ENCODE measurements at regions not wholly inside any gene's neighbourhood (a gene's known extent, or its start where the extent isn't known, plus 50 kb on each side); places are given as distances from the start of the nearest gene placed in this dataset.

DNA sequence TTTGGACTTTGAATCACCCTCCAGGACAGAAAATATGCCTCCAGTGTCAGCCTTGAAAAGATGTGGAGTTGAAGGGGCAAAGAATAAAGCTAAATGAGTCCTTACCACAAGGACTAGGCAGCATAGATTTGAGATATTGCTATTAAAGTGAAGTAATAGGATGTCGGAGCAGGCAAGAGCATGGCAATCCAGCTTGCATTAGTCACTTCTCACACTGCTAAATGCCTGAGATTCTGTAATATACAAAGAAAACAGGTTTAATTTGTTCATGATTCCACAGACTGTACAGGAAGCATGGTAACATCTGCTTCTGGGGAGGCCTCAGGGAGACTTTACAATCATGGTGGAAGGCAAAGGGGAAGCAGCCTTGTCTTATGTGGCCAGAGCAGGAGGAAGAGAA lies 109.8 kb upstream of the PCDH7 start:
- ChIA-PET CTCF (interaction anchor here (0.7 to 1.3 kb wide), 3 partner anchors 11 to 1361 kb away, joined by 3 to 4 read pairs (median 4); no protein-coding TSS in a partner anchor), POLR2A (no interaction called here)
- intact Hi-C loops (cut with micrococcal nuclease) (no loop called here), dilution Hi-C loops (cut with MboI; ENCODE audit: extremely low pct_ligation_motif_present, low sequenced_read_pairs) (no loop called here)
- H3K79me2 ChIP-seq (ENCODE audit: control insufficient read depth, insufficient read depth, low read length) = no peaks in the 10 kb centered on the region
- no peaks in the 10 kb centered on the region for H3K36me3 ChIP-seq (ENCODE audit: control insufficient read depth in 2 of 2, extremely low read depth in 1 of 2, insufficient read depth in 2 of 2, low read length in 2 of 2)
- no peak overlapping the region for H3K27ac ChIP-seq (ENCODE audit: insufficient read depth, low read depth, low read length)
- no TSS peak for BruUV-seq (replicated peaks)
- TF ChIP-seq GATA2 (IDR thresholded peaks at IDR 0.05; ENCODE audit: insufficient read depth, insufficient read length, low read depth, low read length) (no peak), FOS (IDR thresholded peaks at IDR 0.05; ENCODE audit: borderline replicate concordance, insufficient read depth, low read length) (no peak), JUN (IDR thresholded peaks at IDR 0.05; ENCODE audit: borderline replicate concordance, insufficient read depth, insufficient read length, low read depth) (no peak), POLR2AphosphoS5 (IDR thresholded peaks at IDR 0.05; ENCODE audit: insufficient read depth, low read depth, low read length) (no peak), EZH2 (IDR thresholded peaks at IDR 0.05; ENCODE audit: borderline replicate concordance, low read depth, low read length, severe bottlenecking) (no peak), POLR2A (IDR thresholded peaks at IDR 0.05; ENCODE audit: low read depth, low read length) (no peak), MYC (IDR thresholded peaks at IDR 0.05; ENCODE audit: low read depth, low read length) (no peak), MAX (IDR thresholded peaks at IDR 0.05; ENCODE audit: insufficient read depth, insufficient read length) (no peak)
- TF ChIP-seq, protein P1, sequence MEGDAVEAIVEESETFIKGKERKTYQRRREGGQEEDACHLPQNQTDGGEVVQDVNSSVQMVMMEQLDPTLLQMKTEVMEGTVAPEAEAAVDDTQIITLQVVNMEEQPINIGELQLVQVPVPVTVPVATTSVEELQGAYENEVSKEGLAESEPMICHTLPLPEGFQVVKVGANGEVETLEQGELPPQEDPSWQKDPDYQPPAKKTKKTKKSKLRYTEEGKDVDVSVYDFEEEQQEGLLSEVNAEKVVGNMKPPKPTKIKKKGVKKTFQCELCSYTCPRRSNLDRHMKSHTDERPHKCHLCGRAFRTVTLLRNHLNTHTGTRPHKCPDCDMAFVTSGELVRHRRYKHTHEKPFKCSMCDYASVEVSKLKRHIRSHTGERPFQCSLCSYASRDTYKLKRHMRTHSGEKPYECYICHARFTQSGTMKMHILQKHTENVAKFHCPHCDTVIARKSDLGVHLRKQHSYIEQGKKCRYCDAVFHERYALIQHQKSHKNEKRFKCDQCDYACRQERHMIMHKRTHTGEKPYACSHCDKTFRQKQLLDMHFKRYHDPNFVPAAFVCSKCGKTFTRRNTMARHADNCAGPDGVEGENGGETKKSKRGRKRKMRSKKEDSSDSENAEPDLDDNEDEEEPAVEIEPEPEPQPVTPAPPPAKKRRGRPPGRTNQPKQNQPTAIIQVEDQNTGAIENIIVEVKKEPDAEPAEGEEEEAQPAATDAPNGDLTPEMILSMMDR (IDR thresholded peaks at IDR 0.05; ENCODE audit: extremely low read depth in 1 of 2, insufficient read depth in 1 of 2, low read depth in 1 of 2, low read length in 2 of 2) = no peak
- no peak overlapping the region for H3K4me2 ChIP-seq (ENCODE audit: insufficient read depth, low read length)
- no peaks in the 10 kb centered on the region for H3K27me3 ChIP-seq (ENCODE audit: control insufficient read depth in 2 of 2, insufficient read depth in 2 of 2, low read length in 2 of 2)
- H4K20me1 ChIP-seq (replicated peaks; ENCODE audit: control insufficient read depth, extremely low read depth, insufficient read depth, low read length) = no peaks in the 10 kb centered on the region
- H3K9ac ChIP-seq (replicated peaks; ENCODE audit: extremely low read depth, insufficient read depth, low read length) = no peak overlapping the region
- no peak for FAIRE-seq
- DNase-seq (ENCODE audit: low read depth, low spot score) = no peak
- H2AFZ ChIP-seq (ENCODE audit: low read depth, low read length) = no peak overlapping the region
- H3K4me1 ChIP-seq (ENCODE audit: control insufficient read depth, extremely low read depth, insufficient read depth, low read length) = no peaks in the 10 kb centered on the region
- H3K4me3 ChIP-seq (replicated peaks in 1 of 3; ENCODE audit: insufficient read depth in 1 of 3, low read depth in 1 of 3, low read length in 3 of 3) = no peak overlapping the region
- no peaks in the 10 kb centered on the region for H3K9me3 ChIP-seq (replicated peaks; ENCODE audit: control insufficient read depth, insufficient read depth, low read length)
- no peaks in the 10 kb centered on the region for H3K9me1 ChIP-seq (replicated peaks; ENCODE audit: control insufficient read depth, extremely low read depth, insufficient read depth, low read length)

All from endothelial cell of umbilical vein (primary cell).